ENCODE measurements at regions not wholly inside any gene's neighbourhood (a gene's known extent, or its start where the extent isn't known, plus 50 kb on each side); places are given as distances from the start of the nearest gene placed in this dataset.

DNA sequence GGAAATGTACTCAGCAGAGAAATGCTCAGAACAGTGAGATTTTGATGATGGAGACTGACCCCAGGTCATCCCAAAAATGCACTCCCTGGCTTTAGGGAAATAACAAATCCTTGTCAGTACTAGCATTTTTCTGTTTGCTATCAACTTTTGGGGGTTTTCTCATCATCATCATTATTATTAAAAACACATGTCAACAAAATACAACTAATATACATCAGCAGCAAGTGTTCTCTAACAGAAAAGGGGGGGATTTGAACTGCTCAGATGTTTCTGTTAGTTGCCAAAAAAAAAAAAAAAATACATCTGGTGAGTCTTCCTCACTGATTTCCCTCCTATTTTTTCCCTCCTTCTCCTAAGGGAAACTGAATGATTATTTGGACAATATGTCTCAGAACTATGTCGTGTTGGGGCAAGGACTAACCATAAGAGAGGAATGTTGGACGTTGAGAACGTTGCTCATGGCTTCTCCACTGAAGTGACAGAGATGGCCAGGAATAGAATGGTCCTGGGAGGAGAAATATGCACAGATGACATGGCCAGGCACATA is 230.0 kb upstream of the MCTP2 start:
- no peak for DNase-seq

DNA sequence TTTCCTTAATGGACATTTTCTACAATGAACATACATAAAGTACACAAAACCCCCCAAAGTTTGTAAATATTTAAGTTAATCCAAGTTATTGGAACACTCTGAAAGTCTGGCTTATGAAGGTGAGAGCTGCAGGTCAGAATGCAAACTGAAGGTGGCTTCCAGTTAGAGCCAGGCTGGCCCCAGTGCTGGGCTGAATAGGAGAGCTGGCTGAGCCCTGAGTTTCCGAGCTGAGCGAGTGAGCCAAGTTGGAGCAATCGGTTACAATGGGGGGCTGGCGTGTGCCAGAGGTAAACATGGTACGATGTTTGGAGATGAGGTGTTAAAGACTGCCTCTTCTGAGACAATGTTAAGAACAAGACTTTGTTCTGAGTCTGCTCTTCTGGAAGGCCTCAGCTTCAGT is 230.8 kb upstream of the MCTP2 start:
- no peak for DNase-seq

DNA sequence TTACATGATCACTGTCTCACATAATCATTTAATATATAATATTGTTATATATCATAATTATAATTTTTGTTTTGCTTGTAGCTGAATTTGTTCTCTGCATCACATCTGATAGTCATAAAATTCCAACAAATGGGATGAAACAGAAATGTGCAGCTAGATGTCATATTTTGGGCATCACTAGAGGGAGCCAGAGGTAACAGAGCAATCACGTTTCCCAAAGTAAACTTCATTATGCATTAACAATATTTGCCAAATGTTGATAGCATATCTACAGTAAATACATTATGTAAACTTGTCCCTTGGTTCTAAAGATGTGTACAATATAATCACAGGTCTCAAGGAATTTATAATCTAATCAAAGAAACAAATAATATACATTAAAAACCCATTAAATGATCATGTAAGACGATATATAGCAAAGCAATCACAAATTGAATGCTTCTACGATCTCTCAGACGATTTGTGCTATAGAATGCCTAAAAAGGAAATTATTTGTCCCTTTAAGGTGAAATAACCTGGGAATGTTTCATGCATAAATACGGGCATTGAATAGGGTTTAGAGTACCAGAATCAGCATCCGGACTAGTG is 234.2 kb upstream of the MCTP2 start:
- no peak for DNase-seq

DNA sequence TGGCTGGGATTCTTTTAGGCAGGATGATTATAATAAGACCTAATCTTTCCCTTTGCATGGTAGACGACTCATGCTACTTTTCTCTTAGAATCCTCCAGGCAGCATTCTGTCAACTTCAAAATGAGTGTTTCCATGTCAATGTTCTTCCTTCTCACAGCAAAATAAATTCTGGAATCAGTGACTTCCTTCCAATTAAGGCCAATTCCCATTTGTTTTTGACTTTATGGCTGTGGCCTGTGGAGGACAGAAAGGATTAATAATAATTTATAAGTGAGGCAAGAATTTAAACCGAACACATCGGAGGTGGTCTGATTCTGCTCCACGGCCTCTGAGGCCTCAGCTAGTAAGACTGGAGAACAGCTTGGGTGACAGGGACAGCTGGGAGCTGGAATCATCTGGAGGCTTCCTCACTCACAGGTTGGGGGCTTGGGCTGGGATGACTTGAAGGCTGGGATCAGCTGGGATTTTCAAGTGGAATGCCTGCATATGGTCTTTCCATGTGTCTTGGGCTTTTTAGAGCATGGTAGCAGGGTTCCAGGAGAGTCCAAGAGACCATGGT is 241.8 kb upstream of the MCTP2 start:
- no peak for DNase-seq

DNA sequence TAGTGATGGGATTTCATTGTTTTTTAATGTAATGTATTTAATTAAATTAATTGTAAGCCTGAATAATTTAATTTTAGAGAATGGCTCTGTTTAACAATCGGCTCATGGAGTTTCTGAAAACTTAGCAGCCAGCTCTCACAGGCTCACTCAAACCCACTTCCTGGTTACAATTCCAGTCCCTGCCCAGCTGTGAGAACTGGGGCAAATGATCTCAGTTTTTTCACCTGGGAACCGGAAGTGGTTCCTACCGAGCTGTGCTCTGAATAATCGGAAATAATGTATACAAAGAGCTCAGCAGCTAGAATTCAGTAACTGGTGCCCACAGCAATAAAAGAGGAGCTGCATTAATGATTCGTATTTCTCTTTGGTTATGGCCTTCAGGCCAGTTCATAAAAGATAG is 244.3 kb upstream of the MCTP2 start:
- DNase-seq: peak; percentile 29 to 40

DNA sequence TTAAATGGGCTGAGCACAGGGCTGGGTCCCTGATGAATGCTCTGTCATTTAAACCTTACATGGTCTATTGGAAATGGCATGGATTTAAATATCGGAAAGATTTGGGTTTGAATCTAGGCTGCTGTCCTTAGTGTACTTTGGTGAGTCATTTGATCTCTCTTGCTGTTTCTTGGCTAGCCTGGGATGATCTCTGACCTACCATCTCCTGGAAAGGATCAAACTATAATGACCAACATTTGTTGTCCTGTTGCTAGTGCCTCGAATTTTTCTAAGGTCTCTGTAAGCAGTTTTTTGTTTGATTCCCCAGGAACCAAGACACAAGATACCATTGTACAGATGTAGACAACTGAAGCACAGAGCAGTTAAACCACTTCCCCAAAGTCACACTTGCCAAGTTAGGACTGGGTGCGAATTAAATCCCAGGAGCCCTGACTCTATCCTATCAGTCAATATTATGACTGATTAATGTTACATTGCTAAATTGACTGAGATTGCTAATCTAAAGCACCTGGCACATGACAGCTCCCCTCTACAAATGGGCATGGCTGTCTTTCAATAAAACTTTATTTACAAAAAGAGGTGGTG is 244.9 kb upstream of the MCTP2 start:
- no peak for DNase-seq

DNA sequence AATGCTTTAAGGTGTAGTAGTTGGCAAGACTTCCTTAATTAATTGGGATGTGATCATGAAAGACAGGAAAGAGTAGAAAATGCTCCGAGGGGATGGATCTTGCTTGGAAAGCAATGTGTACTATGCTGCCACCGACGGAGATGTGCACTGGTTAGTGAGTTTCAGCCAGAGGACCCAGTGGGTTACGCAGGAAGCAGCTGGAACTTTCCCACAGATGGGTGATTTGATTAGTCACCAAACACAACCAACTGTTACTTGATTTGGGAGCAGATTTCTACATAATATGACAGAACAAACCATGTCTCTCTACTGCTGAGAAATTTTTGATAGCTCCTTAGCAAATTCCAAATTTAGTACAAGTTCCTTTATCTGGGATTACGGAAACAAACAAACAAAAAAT is 245.4 kb upstream of the MCTP2 start:
- no peak for DNase-seq

DNA sequence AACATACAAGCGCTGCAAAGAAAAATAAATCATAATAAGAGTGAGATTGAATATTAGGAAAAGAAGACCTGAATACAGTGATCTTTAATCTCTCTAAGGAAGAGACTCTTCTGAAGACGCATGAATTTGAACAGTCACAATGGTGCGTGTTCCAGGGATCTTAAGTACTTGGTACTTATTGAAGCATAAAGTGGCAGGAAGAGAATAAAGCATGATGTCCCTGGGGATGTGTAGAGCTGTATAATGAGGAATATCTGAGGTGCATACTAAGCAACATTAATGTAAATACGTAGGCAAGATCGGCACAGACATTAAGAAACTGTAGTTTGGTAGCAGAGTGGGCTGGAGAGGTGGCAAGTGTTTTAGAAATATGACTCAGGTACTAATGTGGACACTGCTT is 246.2 kb upstream of the MCTP2 start:
- no peak for DNase-seq

DNA sequence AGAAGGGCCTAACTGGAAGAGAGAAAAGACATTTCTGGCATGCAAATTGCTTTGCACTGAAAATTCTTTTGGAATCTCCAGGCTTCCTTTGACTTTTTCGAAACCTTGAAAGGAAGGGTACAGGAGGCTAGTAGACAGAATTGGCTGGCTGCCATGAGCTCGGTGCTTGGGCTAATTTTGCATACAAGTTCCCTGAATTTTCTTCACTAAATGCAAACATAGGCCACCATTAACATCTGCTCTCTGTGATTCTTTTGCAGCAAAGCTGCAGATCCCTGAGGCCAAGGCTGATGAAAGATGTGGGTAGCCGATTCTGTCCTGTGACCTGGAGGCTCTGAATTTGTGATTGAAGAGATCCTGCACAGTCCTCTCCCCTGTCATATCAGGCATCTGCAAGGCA is 247.8 kb upstream of the MCTP2 start:
- DNase-seq: no peak

DNA sequence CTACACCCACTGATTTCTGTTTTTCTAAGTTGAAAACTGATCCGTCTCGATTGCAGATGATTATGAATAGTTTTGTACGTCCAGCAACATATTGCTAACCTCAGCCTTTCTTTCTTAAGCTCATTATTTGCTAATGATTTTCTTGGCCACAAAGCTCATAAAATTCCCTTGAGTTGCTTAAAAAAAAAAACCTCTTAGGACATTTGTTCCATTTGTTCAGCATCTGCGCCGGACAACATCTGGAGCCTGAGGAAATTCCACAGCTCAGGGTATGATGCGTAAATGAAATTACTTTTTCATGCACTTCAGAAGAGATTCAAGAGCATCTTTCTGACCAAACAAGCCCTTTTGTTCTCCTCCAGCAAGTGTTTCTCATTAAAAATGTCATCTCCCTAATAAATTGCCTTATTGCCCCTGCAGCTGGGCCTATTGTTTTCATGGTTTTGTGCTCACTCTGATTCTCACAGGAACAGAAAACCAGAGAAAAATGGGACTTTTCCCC is 249.1 kb upstream of the MCTP2 start:
- DNase-seq: no peak

DNA sequence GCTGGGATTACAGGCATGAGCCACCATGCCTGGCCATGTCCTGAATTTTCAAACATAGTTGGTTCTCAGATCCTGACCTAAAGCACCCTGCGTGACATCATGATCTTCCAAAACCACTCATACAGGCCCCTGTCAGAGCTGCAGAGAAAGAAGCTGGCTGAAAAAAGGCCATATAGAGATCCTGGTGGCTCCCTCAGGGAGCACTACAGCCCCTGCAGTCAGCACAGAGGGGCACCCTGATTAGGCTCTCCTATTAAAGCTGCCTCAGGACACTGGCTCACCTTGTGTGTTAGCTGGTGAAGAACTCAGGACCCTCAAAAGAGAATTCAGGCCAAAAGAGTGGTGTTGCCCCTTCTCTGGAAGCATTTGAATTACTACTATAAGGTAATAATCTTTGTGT is 249.7 kb upstream of the MCTP2 start:
- no peak for DNase-seq

DNA sequence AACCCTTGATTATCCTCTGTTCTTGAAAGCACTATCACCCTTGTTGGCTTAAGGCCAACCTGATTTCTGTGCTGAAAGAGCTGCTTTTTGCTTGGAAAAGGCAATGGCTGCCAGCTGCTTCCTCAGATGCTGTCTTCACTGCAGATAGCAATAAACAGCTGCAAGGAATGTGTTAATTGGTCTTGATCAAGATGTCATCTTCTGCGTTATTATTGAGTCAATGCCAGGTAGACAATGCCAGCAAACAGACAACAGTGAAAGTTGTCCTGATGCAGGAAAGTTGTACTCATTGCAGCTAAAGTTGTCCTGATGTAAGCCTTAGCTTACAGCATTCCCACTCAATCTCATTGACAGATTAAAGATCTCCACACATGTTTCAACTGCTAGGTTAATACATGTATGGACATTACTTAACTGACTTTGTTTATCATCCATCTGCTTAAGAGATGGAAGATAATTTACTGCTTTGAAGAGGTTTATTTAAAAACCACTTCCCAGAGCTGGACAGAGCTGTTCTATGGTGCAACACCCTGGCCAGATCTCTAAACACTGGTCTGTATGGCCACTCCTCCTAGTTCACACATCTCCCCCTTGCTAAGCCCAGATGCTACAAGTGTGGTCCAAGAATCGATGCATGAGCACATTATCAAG is 251.0 kb upstream of the MCTP2 start:
- DNase-seq: no peak

DNA sequence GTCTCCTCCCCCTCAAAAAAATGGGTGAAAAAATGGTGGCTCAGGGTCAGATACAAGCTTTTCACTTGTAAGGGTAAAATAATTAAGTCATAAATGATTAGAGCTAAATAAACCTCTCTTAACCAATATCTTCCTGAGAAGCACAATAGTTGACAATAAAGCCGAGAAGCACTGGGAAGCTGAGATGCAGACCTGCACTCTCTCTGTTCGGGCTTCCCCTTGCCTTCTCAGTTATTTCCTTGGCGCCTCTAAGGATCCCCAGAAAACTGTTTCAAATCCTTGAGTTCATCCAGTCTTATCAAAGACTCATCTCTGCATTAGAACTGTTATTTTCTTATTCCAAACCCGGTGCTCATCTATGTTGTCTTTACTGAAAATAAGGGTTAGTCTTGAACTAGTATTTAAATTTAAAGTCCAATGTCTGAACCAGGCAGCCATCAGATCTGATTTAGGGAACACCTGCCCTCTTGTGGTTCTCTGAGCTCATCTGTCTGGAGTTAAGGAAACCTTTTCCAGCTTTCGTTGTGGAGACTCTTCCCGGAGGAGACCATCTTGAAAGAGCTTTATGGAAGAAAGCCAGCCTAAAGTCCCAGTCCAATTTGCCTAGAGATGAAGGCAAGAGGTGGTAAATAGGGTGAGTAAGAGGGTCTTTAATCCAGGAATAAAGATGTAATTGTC is 256.4 kb upstream of the MCTP2 start:
- DNase-seq: no peak

DNA sequence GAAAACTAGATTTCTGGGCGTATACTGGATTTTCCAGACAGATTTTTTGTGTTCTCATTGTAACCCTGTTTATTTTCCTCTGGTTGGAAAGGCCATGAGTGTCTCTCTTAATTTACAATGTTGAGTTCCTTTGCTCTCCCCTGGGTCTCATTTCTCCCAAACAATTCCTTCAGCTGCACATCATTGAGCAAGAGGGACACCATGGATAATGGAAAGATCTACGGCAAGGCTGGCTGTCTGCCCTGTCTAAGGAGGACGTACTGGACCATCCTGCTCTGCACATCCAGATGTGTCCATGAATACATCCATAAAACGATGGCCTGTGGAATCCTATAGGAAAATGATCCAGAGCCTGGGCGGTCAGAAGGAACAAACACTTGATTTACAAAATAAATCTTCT is 258.1 kb upstream of the MCTP2 start:
- no peak for DNase-seq

DNA sequence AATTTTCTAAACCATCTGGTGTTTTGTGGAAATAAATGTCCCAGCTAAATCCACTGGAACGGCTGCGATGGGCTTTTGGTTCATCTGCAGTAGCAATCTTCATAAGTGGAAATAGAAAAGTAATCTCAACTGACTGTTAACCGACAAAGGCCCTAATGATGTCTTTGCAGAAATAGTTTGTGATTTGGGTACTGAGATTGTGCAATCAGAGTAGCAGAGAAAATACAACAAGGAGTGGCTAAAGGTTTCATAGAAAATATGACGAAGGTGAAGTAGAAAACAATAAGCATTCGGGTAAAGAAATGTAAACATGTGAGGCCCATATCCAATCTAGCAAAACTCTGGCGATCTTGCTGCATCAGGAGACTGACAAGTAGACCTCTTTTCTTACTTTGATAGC is 262.6 kb upstream of the MCTP2 start:
- DNase-seq: no peak

DNA sequence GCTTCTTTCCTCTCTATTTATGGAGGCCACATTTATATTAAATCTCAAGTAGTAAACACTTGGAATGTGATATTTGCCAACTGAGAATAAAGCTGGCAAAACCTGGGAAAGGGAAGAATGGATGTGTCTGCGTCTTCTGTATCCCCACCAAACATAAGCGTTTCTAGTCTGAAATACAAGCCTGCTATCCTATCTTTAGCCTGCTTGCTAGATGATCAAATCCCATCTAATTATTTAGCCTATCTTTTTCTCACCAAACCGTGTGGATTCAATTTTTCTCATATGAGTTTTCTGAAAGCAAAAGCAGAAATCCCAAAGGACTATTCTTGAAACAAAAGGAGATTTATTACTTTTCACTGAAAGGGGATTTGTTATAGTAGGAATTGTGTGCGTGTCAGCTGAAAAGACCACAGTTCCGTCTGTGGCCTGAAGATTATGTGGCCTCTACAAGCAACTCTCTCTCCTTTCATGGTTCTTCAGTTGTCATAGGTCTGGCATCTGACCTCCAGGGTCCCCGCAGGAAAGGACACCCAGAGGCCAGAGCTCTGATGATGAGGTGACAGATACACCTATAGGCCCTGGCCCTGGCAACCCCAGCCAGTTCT is 266.0 kb upstream of the MCTP2 start:
- DNase-seq: no peak

DNA sequence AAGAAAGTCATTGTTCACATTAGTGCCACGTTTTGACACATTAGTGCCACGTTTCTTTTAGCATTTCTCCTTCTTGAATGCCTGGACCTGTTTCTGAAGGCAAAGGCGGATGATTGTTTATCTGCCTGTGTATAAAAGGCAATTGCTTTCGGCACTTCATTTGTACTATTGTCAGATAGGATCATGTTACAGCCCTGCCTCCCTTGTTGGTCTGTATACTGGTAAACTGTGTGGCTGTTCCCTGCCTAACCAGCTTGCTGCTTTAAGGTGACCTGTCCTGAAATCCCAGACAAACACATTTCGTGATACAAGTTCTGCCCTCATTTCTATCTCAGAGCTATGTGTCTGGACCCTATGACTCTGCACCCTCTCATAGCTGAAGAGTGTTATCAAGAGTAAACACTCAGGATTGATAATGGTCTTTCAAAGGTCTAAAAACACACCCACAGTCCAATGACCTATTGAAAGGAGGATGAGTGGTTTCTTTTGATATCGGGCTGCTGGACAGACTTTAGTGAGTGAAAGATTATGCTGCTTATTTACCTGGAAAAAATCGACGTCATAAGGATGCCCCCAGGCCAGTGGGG is 276.3 kb upstream of the MCTP2 start:
- DNase-seq: no peak

DNA sequence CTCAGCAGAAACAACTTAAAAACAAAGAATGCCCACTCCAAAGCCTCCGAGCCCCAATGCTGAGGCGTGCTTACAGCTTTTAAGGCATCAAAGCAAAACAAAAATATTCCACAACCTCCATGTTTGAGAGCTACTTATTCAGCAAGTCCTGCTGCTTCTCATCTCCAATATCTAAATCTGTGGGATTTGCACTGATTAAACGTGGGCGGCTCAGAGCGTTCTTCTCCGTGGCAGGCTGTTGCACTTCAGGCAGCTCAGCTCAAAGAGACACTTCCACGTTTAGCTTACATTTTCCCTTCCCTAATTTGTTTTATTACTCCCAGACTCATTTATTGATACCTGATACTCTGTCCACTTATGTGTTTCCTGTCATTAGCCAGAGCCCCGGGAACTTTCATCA is 282.6 kb upstream of the MCTP2 start:
- DNase-seq: no peak

DNA sequence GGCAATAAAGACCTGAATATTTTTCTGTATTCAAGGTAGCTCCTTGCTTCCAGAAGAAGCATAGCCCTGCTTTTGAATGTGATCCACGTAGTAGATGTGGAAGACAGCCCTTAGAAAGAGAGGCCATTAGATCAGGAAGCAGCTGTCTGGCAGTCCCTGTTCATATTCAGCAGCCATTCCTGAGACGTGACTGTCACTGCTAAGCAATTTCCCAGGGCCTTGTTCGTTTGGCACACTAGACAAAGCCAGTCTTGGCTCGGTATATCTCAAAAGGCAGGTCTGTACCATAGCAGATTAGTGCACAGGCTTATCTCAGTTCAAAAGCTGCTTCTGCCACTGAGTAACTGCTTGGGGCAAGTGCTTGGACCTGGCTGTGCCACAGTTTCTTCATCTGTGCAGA is 287.8 kb upstream of the MCTP2 start:
- DNase-seq: no peak

DNA sequence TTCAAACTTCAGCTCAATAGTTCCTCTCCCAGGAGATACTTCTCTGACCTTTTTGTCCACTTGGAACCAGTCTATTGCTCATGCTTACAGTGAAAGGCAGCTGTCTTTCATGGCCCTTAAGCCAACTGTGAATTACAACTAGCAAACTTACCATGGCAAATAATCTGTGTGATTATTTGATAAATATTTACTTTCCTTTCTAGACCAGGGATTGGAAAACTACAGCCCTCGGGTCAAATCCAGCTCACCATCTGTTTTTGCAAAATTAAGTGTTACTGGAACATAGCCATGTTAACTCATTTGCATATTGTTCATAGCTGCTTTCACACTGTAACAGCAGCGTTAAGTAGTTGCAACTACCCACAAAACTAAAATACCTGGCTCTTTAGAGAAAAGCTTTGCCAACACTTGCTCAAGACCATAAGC is 289.1 kb upstream of the MCTP2 start:
- DNase-seq: no peak

DNA sequence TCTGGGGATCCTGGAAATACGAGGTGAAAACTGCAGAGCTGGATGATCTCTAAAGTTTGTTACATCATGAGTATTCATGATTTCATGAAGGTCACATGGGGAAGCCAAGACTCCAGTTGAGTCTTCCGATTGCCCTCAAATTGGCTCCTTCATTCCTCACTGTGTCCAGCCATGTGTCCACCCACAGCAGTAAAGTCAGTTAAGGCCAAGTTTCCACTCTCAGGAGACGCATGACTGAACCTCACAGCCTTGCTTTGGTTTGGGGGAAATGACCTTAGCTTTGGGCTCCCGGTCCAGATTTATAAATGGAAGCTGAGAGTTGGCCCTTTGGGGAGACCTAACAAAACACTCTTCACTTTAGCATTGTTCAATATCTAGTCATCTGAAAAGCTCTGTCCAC is 289.7 kb upstream of the MCTP2 start:
- DNase-seq: no peak

DNA sequence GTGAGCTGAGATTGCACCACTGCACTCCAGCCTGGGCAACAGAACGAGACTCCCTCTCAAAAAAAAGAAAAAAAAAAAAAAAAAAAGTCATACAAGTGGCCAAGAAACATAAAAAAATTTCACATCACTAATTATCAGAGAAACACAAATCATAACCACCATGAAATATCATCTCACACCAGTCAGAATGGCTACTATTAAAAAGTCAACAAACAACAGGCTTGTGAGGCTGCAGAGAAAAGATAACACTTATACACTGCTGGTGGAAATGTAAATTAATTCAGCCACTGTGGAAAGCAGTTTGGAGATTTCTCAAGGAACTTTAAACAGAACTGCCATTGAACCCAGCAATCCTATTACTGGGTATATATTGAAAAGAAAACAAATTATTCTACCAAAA is 291.1 kb upstream of the MCTP2 start:
- no peak for DNase-seq

All from activated T-cell treated with anti-CD3 and anti-CD28 coated beads, Interleukin-2, amount 50 U/mL, for 48 hours (primary cell).